ENCODE measurements at regions not wholly inside any gene's neighbourhood (a gene's known extent, or its start where the extent isn't known, plus 50 kb on each side); places are given as distances from the start of the nearest gene placed in this dataset.

DNA sequence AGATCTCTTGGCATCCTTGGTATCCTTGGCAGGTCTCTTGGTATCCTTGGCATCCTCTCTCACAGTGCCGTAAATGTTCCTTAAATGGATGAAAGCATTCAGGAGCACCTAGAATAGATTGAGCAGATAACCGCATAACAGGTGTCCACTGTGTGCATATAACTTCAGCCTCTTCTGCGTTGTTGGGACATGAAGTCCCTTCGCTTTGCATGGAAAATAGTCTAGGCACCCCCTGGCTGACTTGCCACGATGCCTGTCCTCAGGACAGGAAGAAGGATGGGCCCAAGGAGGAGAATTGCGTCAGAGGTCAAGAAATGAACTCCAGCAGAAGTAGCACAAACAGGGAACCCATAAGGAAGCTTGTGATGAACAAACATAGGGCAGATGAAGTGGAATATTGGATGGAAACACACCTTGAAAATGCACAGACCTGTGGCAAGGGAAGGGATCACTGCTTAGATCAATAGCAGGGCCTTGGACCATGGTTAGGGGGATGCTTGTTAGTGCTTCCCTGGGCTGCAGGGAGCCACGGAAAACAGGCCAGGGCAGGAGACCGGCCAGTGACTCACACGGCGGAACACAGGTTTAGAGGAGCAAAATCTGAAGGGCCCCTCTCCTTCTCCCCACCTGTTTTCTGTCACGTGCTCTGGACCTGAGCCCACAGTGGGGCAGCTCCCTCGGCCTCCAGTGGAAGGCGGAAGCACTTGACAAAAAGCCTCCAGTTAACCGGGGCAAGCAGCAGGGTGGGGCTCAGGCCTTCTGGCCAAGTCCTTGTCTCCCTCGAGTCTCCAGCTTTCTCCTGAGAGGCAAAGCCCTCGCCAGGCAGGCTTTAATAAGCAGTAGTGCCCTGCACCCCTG, 99.2 kb upstream of the ASAP2 start:
- POLR2A ChIA-PET = no interaction called here
- H3K27ac Mint-ChIP-seq = no peak overlapping the region
- no peaks in the 10 kb centered on the region for H3K9me3 Mint-ChIP-seq
- ATAC-seq (no peak), DNase-seq (no peak)
- no peaks in the 10 kb centered on the region for H3K36me3 Mint-ChIP-seq
- H3K4me1 Mint-ChIP-seq = no peaks in the 10 kb centered on the region
- no peak overlapping the region for H3K4me3 Mint-ChIP-seq
- H3K27me3 Mint-ChIP-seq = peaks cover 1 to 22% (median 7%) of the 10 kb centered on the region in 5 donors

DNA sequence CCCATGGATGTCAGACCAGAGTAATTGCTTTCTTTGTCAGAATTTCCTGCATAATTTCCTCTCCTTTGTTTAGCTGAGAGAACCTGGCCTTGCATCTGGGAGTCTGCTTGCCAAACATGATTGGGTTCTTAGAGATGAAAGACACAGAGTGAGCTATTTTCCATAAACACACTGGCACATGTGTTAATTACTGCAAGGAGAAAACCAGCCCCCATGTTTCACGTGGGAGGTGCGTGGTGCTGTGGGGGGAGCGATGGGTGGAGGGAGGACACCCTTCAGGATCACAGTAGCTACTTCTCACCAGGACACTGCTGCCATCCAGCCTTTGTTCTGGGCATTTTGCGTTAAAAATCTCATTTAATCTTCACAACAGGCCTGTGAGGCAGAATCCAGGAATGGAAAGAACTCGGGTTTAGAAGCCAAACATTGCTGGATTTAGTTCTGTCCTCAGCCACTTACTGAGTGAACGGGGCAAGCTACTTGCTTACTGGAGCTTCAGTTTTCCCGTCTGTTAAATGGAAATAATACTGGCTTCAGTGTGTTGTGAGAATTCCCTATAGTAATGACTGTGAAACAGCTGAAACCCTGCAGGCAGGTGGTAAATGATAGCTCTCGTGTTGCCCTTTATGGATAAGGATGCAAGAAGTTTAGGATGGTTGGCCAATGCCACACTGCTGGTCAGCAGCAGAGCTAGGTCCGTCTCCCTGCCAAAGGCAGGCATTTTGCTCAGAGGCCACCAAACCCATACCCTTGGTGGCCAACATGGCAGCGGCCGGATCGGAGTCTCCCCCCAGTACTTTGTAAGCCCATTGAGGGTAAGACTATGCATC, 100.1 kb upstream of the ASAP2 start:
- Mint-ChIP-seq H3K27me3 (peaks cover 0 to 16% (median under 1%) of the 10 kb centered on the region in 5 donors), H3K27ac (no peak overlapping the region), H3K4me3 (no peak overlapping the region), H3K4me1 (no peaks in the 10 kb centered on the region), H3K36me3 (no peaks in the 10 kb centered on the region), H3K9me3 (no peaks in the 10 kb centered on the region)
- ATAC-seq = no peak
- DNase-seq = no peak
- POLR2A ChIA-PET = no interaction called here

DNA sequence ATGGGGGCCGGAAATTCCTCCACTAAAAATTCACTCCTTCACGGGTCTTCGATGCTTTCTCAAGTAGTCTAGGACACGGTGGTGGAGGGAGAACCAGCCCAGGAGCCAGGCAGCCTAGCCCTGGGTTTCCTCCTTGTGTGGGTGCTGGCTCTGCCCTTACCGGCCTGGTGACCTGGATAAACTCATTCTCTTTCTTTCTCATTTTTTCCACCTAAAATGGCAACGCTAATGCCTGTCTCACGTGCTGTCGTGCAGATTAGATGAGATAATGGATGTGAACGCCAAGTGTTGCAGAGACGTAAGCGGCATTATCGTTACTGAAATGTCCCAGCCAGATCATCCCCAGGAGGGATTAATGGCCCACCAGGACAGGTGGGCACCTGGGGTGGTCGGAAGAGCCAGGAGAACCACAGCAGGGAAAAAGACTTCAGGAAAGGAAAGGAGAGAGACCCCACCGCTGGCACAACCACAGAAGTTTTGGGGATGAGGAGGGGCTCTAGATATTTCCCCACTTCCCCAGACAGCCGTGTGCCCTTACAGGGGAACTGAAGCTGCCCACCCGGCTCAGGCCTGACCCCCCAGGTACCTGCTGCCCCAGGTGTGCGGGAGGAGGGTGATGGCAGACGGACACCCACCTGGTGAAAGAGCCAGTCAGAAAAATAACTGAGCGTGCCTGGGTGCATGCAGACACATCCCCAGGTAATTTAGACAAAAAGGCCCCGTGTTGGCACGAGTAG, 100.8 kb upstream of the ASAP2 start:
- Mint-ChIP-seq H3K27me3 (peaks cover 0 to 16% (median 1%) of the 10 kb centered on the region in 5 donors), H3K4me3 (no peak overlapping the region), H3K27ac (no peak overlapping the region), H3K4me1 (no peaks in the 10 kb centered on the region), H3K36me3 (no peaks in the 10 kb centered on the region), H3K9me3 (no peaks in the 10 kb centered on the region)
- ATAC-seq (no peak), DNase-seq (no peak)
- POLR2A ChIA-PET = no interaction called here

GRCh38 chr2:9103663-9104277, 100.3 kb upstream of the MBOAT2 start:
- DNase-seq (no peak), ATAC-seq (no peak)
- Mint-ChIP-seq H3K9me3 (no peaks in the 10 kb centered on the region), H3K36me3 (no peaks in the 10 kb centered on the region), H3K27me3 (peaks cover 0 to 16% (median 5%) of the 10 kb centered on the region in 5 donors), H3K27ac (no peak overlapping the region), H3K4me1 (peaks cover 0 to 10% (median 8%) of the 10 kb centered on the region in 4 donors), H3K4me3 (no peak overlapping the region)
- POLR2A ChIA-PET = no interaction called here

DNA sequence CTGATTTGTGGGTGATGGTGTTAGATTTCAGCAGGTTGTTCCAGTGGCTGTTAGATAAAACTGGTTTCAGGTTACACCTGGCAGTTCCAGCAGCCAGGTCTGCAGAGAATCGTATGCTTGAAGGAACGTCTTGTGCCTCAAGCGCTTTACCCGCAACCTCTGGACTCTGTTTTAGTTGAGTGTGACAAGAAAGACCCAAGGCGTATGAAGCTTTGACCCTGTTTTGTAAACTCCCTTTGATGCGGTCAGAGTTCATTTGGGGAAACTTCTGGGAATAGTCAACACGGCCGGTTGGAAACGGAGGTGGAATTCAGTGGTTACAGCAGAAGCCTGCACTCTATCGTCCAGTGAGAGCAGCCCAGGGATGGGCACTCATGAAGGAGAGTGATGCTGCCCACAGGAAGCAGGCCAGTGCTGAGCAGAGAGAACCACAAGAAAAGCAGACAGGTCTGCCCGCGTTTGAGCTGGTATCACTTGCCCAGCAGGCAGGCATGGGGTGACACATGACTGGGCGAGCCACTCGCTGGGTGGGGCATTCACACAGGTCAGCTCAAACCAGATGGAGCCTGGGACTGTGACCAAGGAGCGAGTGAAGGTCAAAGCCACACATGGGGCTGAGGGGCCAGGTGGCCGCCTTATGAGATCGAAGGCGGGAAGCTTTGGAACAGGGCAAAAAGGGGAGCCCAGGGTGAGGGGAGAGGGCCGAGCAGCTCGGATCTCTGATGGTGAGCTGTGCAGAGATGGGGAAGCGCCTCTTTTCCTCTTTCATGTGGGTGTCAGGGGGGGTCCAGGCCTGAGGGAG, 99.6 kb upstream of the MBOAT2 start:
- no peak for DNase-seq
- no peaks in the 10 kb centered on the region for H3K36me3 Mint-ChIP-seq
- no peak overlapping the region for H3K4me3 Mint-ChIP-seq
- no peaks in the 10 kb centered on the region for H3K9me3 Mint-ChIP-seq
- H3K27ac Mint-ChIP-seq = no peak overlapping the region
- no peak for ATAC-seq
- H3K27me3 Mint-ChIP-seq = peaks cover 0 to 16% (median 5%) of the 10 kb centered on the region in 5 donors
- H3K4me1 Mint-ChIP-seq = peaks cover 0 to 17% (median 9%) of the 10 kb centered on the region in 4 donors
- POLR2A ChIA-PET = no interaction called here

DNA sequence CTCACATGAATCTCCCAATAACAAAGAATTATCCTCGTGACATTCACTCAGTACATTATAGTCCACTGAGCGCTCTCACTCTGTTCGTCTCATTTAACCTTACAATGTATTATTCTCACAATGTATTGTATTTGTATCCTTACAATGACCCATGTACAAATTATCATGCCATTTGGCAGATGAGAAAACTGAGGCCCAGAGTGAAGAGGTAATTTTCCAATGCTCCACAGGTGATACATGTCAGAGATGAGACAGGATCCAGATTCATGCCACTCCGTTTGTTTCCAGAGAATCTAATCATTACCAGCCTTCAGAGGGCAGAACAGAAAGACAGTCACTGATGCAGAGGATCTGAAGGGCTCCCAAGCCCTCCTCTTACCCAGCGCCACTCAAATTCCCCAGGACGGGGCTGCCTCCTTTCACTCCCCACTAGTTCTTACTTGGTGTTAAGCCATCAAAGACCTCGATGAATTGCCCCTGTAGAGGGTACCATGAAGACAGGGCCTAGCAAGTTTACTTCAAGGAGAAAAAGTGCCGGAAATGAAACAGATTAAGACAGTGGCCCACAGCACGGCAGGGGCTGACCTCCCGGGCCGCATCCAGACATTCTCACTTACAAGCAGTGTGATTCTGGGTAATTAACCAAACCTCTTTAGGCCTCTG, 98.4 kb upstream of the MBOAT2 start:
- DNase-seq (no peak), ATAC-seq (no peak)
- H3K4me1 Mint-ChIP-seq = peaks cover 0 to 21% (median 9%) of the 10 kb centered on the region in 4 donors
- peaks cover 0 to 13% (median 5%) of the 10 kb centered on the region in 5 donors for H3K27me3 Mint-ChIP-seq
- no peaks in the 10 kb centered on the region for H3K36me3 Mint-ChIP-seq
- POLR2A ChIA-PET = no interaction called here
- H3K4me3 Mint-ChIP-seq = no peak overlapping the region
- no peaks in the 10 kb centered on the region for H3K9me3 Mint-ChIP-seq
- no peak overlapping the region for H3K27ac Mint-ChIP-seq

DNA sequence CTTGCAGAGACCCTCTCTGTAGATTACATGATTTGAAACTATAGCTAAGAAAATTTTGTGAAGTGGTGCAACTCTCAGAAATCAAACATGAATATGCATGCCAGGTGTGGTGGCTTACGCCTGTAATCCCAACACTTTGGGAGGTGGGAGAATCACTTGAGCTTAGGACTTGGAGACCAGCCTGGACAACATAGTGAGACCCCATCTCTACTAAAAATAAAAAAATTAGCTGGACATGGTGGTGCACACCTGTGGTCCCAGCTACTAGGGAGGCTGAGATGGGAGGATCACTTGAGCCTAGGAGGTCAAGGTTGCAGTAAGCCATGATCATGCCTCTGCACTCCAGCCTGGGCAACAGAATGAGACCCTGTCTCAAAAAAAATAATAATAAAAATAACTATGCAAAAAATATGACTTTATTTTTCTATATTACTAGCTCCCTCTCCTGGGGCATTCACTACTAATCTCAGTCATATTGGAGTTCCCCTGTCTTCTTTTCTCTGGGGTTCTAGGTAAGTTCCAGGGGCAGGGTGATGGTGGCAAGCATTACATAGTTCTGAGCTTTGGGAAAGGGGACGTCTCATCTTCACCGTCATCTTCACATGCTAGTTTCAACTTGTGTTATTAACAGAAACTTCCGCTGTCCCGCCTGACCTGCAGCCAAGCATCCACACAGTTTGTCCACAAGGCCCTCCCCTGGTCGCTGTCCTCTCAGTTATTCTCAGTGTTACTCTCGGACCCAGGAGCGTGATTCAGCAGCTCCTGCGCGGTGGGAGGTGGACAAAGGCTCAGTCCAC, 96.8 kb upstream of the MBOAT2 start:
- Mint-ChIP-seq H3K27ac (no peak overlapping the region), H3K9me3 (no peaks in the 10 kb centered on the region), H3K27me3 (peaks cover 5 to 13% (median 10%) of the 10 kb centered on the region in 5 donors), H3K4me3 (no peak overlapping the region), H3K36me3 (no peaks in the 10 kb centered on the region), H3K4me1 (peaks cover 0 to 21% (median 9%) of the 10 kb centered on the region in 4 donors)
- ATAC-seq (no peak), DNase-seq (no peak)
- POLR2A ChIA-PET = no interaction called here

GRCh38 chr2:9099341-9099751, 95.9 kb upstream of the MBOAT2 start:
- Mint-ChIP-seq H3K27ac (peak overlapping the region in 3 of 10 donors; percentile 70 to 76 (median 75)), H3K9me3 (no peaks in the 10 kb centered on the region), H3K36me3 (no peaks in the 10 kb centered on the region), H3K4me3 (peak overlapping the region in 4 of 10 donors; percentile 16 to 58 (median 48)), H3K27me3 (peaks cover 8 to 20% (median 19%) of the 10 kb centered on the region in 5 donors), H3K4me1 (peaks cover 0 to 21% (median 9%) of the 10 kb centered on the region in 4 donors)
- DNase-seq = no peak
- peak in 1 of 2 donors; percentile 12 for ATAC-seq
- POLR2A ChIA-PET = no interaction called here

DNA sequence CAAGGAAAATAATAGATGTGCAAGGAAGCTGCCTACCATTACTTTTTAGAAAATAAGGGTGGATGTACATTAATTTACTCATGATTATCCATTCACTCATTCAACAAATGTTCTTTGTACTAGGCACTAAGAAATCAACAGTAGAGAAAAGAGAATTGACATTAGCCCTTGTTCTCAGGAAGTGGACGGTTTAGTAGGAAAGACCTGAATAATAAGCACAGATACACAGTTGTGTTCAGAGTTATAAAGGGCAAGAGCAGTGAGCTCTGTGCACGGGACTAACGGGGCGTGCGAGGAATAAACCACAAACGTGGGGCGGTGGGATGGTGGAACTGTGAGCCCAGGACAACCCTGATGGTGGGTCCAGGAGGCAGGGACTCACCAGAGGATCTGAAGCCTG, 94.4 kb upstream of the MBOAT2 start:
- no peak overlapping the region for H3K4me3 Mint-ChIP-seq
- H3K9me3 Mint-ChIP-seq = no peaks in the 10 kb centered on the region
- POLR2A ChIA-PET = no interaction called here
- no peak overlapping the region for H3K27ac Mint-ChIP-seq
- peaks cover 0 to 21% (median 10%) of the 10 kb centered on the region in 4 donors for H3K4me1 Mint-ChIP-seq
- ATAC-seq = no peak
- H3K36me3 Mint-ChIP-seq = no peaks in the 10 kb centered on the region
- peaks cover 14 to 32% (median 25%) of the 10 kb centered on the region in 5 donors for H3K27me3 Mint-ChIP-seq
- DNase-seq = no peak

GRCh38 chr2:9097239-9097638, 93.8 kb upstream of the MBOAT2 start:
- no peaks in the 10 kb centered on the region for H3K36me3 Mint-ChIP-seq
- H3K9me3 Mint-ChIP-seq = no peaks in the 10 kb centered on the region
- peaks cover 17 to 36% (median 29%) of the 10 kb centered on the region in 5 donors for H3K27me3 Mint-ChIP-seq
- no peak overlapping the region for H3K27ac Mint-ChIP-seq
- DNase-seq (no peak), ATAC-seq (no peak)
- H3K4me1 Mint-ChIP-seq = peaks cover 0 to 21% (median 12%) of the 10 kb centered on the region in 4 donors
- H3K4me3 Mint-ChIP-seq = no peak overlapping the region
- POLR2A ChIA-PET = no interaction called here

DNA sequence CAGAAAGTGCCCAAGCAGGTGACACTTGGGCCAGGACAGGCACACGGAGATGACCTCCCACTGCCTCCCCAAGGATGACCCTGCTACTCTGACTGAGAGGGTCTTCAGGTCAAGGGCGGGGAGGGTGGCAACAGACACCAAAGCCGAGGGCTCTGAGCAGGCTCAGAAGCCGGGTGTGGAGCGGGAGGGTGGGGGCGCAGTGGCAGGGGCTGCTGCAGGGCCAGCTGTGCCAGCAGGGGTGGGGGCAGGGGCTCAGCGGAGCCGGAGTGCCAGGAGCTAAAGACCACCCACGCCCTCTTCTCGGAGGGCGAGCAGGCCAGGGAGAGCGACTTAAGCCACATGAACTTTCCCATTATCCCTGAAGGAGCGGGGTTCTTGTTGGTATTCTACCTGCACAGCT, 93.3 kb upstream of the MBOAT2 start:
- Mint-ChIP-seq H3K27me3 (peaks cover 21 to 37% (median 32%) of the 10 kb centered on the region in 5 donors), H3K9me3 (no peaks in the 10 kb centered on the region), H3K36me3 (no peaks in the 10 kb centered on the region), H3K4me1 (peaks cover 0 to 21% (median 12%) of the 10 kb centered on the region in 4 donors), H3K27ac (no peak overlapping the region), H3K4me3 (no peak overlapping the region)
- ATAC-seq = no peak
- no peak for DNase-seq
- POLR2A ChIA-PET = no interaction called here
